SK-N-MC (cell line): ENCODE measurements at regions not wholly inside any gene's neighbourhood (a gene's known extent, or its start where the extent isn't known, plus 50 kb on each side); places are given as distances from the start of the nearest gene placed in this dataset.

ENCODE experiments used
- EZH2 ChIP-seq: fragments of 200-600 bp; sonication (generic); IDR thresholded peaks from one replicate; pipeline ENCODE4 v1.6.1; 2017; ENCODE audit warnings: antibody characterized with exemption
- FOXP2 ChIP-seq: optimal IDR thresholded peaks from 2 replicates; pipeline ENCODE3; 2011; ENCODE audit warnings: mild to moderate bottlenecking, moderate library complexity; ENCODE audit not compliant: insufficient read depth; ENCODE audit errors: extremely low read length, control extremely low read depth
- POLR2AphosphoS5 ChIP-seq: IDR thresholded peaks from 2 replicates; pipeline ENCODE4 v1.6.1; 2012; ENCODE audit warnings: mild to moderate bottlenecking, low read depth, low read length, borderline replicate concordance

- TF ChIP-seq POLR2AphosphoS5 (no peak), EZH2 (no peak), FOXP2 (no peak)
Measured at GRCh38 chr10:3897156-3897555, 112.1 kb upstream of the KLF6 start.
